HG03060 (cell line): ENCODE measurements at regions not wholly inside any gene's neighbourhood (a gene's known extent, or its start where the extent isn't known, plus 50 kb on each side); places are given as distances from the start of the nearest gene placed in this dataset.
"Not testable (repeated sequence)": the region's sequence is repeated elsewhere in the genome, so short reads cannot be mapped to it uniquely, and the experiment has no call there.

Experiments
- ATAC-seq: cut with Tn5 transposase; IDR thresholded peaks from one replicate; pipeline ENCODE4 v1.9.1; 2021; ENCODE audit warnings: low read depth, moderate number of reproducible peaks; ENCODE audit not compliant: unreplicated experiment

DNA sequence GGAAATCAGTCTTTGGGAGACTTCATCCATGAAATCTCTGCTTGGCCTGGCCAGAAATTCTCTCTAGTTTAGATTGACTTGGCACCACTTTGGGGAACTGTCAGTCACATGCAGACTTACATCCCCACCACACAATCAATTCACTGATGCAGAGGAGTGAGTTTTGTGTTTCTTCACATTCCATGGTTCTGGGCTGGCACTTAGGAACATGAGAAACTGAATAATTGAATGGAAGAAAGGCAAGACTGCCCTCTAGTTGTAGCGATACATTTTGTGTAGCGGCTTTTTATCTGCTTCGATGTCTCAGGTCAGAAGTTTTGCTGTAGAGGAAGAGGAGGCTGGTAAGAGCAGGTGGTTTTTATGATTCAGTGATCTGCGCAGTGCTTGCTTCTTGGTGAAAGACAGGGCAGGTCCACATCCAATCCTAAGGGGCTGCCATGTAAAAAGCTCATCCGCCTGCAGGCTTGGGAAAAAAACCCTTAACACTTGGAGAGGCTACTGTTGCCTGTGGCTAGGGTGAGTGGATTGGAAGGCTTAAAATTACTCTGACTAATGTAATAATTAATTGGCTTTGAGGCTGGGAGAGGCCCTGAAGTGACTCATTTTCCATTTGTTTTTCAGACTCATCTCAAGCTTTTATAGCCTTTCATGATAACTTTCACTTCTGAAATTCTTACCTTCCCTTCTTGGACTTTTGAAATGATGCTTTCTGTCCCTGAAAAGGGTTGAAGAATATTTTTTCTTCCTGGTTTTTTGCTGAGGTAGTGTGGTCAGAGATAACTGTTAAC lies 75.4 kb upstream of the LPCAT1 start:
- ATAC-seq = not testable (repeated sequence)

DNA sequence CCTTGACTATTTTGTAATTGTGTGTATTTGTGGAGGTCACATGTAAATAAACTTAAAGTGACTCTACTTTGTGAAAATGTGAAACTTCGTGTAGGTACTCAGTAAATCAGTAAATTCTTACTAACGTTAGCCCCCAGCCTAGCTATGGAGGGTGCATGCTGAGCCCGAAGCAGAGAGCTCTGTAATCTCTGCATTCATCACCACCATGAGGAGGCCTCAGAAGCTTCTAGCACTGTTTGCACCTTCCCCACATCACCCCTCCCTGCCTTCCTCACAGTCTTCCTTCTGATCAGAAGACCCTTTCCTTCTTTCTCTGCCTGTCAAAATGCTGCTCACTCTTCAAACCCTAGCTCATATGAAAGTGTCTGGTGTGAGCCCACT lies 73.3 kb upstream of the LPCAT1 start:
- not testable (repeated sequence) for ATAC-seq

DNA sequence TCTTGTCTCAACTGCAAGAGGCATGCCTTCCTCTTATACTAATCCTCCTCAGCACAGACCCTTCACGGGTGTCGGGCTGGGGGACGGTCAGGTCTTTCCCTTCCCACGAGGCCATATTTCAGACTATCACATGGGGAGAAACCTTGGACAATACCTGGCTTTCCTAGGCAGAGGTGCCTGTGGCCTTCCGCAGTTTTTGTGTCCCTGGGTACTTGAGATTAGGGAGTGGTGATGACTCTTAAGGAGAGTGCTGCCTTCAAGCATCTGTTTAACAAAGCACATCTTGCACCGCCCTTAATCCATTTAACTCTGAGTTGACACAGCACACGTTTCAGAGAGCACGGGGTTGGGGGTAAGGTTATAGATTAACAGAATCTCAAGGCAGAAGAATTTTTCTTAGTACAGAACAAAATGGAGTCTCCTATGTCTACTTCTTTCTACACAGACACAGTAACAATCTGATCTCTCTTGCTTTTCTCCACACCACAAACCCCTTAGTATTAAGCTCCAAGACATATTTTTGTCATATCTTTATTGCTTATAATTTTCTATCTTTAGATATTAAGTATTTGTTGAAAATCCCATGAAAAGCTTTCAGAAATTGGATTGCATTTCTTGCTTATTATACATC lies 72.8 kb upstream of the LPCAT1 start:
- ATAC-seq = not testable (repeated sequence)

DNA sequence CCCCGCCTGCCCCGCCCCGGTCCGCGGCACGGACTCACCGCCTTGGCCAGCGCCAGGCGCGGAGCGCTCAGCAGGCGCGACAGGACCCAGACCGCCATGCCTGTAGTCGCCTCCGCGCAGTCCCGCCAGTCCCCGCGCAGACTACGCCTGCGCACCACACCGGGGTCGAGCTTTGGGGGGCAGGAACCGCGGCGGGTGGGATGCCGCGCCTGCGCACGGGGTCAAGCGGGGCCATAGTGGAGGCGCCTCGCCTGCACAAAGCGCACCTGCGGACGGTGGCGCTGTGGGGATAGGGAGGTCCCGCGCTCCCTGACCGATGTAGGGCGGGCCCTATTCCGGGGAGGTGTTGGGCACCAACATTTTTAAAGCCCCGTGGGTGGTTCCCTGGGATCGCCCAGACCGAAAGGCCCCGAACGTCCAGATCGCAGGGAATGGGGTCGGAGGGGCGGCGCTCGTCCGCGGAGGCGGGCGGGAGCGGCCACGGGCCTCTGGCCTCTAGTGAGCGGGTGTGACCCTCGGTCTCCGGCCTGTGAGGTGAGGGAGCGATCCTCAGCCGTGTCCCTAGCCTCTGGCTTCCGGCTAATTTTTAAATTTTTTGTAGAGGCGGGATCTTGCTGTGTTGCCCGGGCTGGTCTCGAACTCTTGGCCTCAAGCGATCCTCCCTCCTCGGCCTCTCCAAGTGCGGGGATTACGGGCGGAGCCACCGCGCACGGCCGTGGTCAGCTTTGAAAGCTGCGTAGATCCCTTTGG lies 70.8 kb upstream of the LPCAT1 start:
- ATAC-seq = peak; percentile 74

DNA sequence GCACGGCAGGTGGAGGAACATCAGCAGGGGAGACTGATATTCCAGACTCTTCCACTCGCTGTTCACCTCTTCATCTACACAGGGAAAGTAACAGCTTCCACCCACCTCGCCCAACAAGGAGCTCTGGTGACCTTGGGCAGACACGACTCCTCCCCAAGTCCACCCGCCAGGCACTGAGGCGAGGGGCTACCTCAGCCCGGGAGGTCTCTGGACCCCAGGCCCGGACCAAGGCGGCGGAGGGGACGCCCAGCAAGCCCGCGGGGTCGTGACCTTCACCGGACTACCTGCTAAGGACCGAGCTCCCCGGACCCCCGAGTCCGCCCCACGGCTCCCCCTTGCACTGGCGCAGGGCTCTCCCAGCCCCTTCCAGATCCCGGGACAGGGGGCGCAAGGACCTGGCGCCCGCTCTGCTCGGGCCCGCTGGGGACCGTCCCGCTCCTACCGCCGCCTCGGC lies 70.2 kb upstream of the LPCAT1 start:
- no peak for ATAC-seq

DNA sequence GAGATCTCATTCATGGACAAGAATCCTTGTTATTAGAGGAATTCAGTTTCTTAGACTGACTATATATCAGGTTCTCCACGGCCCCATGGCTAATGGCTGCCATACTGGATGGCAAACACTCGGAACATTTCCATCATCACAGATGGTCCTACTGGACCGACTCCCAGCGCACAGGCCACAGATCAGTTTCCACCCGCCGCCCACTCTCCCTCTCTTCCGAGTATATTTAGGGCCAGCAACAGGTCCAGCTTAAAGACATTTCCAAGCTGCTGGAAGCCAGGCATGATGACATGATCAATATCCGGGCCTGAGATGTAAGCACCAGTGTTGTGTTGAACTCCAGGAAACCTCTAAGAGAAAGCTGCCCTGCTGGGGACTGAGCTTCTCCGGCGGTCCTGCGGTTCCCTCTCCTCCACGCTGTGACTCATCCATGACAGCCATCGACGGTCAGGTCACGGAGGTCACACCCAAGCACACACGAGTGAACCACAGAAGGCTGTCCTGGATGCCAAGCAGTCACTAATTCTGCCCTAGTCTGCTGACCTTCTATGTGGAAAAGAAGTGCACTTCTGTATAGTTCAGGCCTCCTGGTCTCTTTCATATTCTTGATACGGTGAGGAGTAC lies 64.4 kb upstream of the LPCAT1 start:
- ATAC-seq = not testable (repeated sequence)

DNA sequence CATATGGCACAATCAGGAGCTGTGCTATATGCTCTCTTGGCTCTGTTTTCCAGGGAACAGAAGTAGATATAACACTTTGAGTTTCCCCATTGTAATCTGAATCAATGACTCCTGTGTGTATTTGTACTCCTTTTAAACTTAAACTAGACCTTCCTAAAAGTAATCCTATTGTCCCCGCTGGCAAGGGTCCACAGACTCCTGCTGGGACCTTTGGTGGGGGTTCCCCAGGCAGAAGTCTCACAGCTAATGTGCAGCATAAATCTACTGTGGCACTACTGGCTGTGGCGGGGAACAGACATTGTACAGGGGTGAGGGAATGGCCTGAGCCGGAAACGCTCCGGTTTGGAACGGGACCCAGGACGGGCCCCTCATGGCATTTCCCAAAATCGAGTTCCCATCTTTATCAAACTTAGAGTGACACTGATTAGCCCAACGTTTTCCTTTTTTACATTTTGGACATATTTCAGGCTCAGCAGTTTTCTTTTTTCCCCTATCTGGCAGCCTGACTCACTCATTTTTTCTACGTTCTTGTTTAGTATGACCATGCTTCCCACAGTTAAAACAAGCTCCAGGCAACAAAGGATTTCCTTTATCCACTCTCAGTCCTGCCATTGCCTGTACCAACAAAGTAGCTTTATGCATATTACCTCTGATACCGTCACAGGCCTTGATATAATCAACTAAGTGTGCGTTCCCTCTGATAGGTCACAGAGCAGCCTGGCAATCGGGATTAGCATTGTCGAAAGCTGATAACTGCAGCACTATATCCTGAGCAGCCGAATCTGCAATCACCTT lies 59.5 kb upstream of the LPCAT1 start:
- ATAC-seq = not testable (repeated sequence)

DNA sequence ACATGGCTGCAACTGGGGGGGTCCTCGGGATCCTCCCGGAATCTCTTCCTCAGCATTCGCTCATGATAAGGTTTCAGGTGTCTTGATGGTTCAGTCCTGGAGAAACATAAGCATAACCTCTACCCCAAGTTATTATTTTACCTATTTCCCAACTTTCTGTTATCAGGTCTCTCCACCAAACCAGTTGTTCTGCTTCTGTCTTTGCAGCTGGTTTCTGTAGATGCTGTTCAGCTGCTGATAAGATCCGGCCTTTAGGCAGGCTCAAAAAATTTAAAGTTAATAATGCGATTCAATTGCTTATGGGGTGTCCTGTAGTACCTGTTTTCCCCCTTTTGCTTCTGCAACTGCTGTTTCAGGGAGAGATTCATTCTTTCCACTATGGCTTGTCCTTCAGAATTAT lies 55.6 kb upstream of the LPCAT1 start:
- not testable (repeated sequence) for ATAC-seq

DNA sequence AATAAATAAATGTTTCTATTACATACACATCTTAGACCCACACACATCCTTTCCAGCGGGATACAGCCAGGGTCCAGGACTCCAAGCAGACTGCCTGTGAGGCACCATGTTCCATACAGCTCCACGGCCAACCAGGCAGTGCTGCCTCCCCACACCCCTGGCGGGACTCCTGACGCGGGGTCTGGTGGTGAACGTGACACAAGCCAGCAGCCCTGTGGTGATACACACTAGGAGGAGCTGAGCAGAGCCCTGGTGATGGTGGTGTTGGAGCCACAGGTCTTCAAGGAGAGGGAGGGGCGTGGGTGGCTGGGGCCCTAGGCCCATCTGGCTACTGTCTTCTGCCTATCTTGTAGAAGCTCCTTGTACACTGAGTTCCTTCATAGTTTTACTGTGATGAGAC lies 53.1 kb upstream of the LPCAT1 start:
- not testable (repeated sequence) for ATAC-seq

DNA sequence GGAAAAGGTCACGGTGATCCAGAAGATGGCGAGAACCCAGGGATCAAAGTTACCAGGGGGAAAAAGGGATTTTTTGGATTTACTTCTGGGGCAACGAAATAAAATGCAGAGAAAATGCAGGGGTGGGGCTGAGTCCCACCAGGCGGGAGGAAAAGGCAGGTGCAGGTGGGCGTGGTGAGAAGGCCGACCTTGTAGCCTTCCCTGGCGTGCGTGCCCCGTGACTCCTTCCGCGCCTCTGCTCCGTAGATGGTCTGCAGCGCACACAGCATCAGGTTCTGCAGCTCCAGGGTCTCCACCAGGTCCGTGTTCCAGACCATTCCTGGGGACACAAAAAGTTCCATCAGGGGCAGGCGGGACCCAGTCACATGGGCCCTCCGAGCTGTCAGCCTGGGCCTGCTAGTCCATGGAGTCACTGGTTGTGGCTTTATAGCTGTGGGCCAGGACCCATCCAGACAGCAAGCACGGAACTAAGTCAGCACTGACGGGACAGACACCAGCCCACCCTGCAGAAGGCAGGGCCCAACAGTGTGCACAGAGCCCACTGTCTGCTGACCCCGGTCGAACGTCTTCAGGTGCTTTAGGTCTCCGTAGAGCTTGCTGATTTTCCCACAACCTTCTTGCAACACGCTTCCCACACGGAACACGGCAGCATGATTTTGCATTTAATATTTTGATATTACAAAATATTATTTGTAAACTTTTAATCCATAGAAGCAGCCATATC lies 52.4 kb upstream of the LPCAT1 start:
- not testable (repeated sequence) for ATAC-seq

DNA sequence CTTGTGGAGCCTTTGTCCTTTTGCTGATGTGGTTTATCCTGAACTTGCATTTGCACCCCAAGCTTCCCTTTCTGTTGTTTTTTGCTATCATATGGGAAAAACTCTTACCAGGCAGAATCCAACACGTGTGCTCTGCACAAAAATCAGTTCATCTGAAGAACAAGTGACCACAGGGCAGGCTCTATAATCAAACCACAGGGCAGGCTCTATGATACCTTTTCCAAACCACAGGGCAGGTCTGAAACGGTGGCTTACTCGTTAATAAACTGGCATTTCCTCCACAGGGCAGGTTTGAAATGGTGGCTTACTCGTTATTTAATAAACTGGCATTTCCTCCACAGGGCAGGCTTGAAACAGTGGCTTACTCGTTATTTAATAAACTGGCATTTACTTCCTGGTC lies 51.7 kb upstream of the LPCAT1 start:
- not testable (repeated sequence) for ATAC-seq

DNA sequence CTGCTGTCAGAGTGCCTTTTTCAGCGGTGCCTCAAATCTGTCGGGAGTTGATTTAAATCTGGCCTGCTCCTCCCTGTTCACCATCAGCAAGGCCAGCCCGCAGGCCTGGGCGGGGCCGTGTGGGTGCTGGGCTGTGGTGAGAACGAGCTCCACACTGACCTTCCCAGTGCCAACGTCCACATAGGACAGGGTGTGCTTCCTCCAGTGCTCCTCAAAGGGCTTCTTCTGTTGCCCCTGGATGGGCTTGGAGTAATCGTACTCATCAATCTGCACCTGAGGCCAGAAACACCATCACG lies 50.2 kb upstream of the LPCAT1 start:
- not testable (repeated sequence) for ATAC-seq

DNA sequence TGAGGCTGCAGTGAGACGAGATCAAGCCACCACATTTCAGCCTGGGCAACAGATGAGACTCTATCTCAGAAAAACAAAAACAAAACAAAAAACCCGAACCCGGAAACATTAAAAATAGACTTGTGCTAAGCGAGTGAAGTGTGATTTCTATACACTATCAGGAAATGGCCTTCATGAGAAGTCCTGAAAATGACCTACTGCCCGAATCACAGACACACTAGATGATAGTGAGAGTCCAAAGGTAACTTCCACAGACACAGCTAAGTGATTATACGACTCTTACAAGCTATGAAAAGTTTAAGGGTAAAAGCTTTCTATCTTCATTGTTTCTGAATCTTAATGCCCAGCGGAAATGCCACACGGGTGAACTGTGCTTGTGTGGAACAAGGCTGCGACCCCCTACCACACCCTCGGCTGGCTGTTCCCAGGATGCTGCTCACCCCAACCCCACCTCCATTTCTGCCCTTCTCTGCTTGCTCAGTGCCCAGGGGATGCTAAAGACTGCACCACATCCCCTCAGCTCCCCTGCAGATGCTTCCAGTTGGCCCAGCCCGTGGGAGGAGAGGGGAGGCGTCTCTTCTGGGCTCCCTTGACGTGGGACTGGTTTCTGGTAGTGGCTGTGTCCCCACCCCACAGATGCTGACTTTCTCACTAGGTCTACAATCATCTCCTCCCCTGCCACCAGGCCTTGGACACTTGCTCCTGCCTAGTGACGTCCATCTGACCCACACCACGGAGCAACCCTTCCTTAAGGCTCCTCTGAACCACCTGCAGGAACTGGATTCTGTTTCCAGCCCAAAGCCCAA lies 49.7 kb upstream of the LPCAT1 start:
- ATAC-seq = not testable (repeated sequence)
